ENCODE measurements at regions not wholly inside any gene's neighbourhood (a gene's known extent, or its start where the extent isn't known, plus 50 kb on each side); places are given as distances from the start of the nearest gene placed in this dataset.
"Not testable (repeated sequence)": the region's sequence is repeated elsewhere in the genome, so short reads cannot be mapped to it uniquely, and the experiment has no call there.

- WGBS (ENCODE audit: extremely low coverage, insufficient read length, low lambda C conversion rate): no CpG with 5 or more reads among the region's 17 CpGs
- Histone ChIP-seq H3T11ph (ENCODE audit: low read length) (no peak overlapping the region), H2BK120ac (ENCODE audit: low read depth, low read length, poor library complexity, severe bottlenecking) (no peak overlapping the region), H4K8ac (replicated peaks; ENCODE audit: insufficient read length, low read depth, low read length) (no peak overlapping the region), H2BK20ac (ENCODE audit: low read depth, low read length, poor library complexity, severe bottlenecking) (no peak overlapping the region), H2BK12ac (ENCODE audit: insufficient read length, low read depth, low read length) (no peak overlapping the region), H4K20me1 (ENCODE audit: control insufficient read depth, insufficient read depth, insufficient read length) (no peaks in the 10 kb centered on the region), H3K4ac (ENCODE audit: low read depth, low read length) (no peak overlapping the region), H3K56ac (ENCODE audit: insufficient read length, low read depth, low read length) (no peak overlapping the region), H3K9me3 (ENCODE audit: control insufficient read depth, low read depth, low read length) (peaks cover 48% of the 10 kb centered on the region), H3K14ac (ENCODE audit: insufficient read depth, low read length) (no peak overlapping the region), H3K18ac (ENCODE audit: insufficient read length, low read depth, low read length) (no peak overlapping the region), H3K79me2 (ENCODE audit: insufficient read depth, low read length) (no peaks in the 10 kb centered on the region), H3K27ac (ENCODE audit: insufficient read length, low read depth, low read length) (no peak overlapping the region), H3K4me1 (ENCODE audit: insufficient read depth, low read length) (no peaks in the 10 kb centered on the region), H4K5ac (ENCODE audit: insufficient read length, low read depth, low read length) (no peak overlapping the region), H3K4me2 (ENCODE audit: insufficient read depth, insufficient read length, low read length) (no peak overlapping the region), H4K91ac (ENCODE audit: insufficient read length, low read depth, low read length) (no peak overlapping the region), H3K79me1 (ENCODE audit: insufficient read depth, low read depth, low read length, poor library complexity, severe bottlenecking) (no peaks in the 10 kb centered on the region), H3K23me2 (ENCODE audit: insufficient read length, low read depth, low read length, poor library complexity, severe bottlenecking) (no peaks in the 10 kb centered on the region), H2AK5ac (ENCODE audit: insufficient read length, low read length) (no peak overlapping the region), H2AFZ (ENCODE audit: low read length) (no peak overlapping the region), H3K27me3 (ENCODE audit: insufficient read depth, low read length) (no peaks in the 10 kb centered on the region), H2BK15ac (ENCODE audit: low read depth, low read length) (no peak overlapping the region), H3K23ac (ENCODE audit: insufficient read length, low read depth, low read length) (no peak overlapping the region), H2BK5ac (ENCODE audit: insufficient read length, low read length) (no peak overlapping the region), H3K9ac (ENCODE audit: extremely low read depth, insufficient read length, low read length) (no peak overlapping the region)
- no peak for DNase-seq
- Mint-ChIP-seq H3K36me3 (ENCODE audit: insufficient read depth in 1 of 3, low read depth in 3 of 3) (peaks cover 33 to 55% (median 34%) of the 10 kb centered on the region in 3 experiments), H3K4me3 (no peak overlapping the region), H3K4me1 (no peaks in the 10 kb centered on the region), H3K27me3 (ENCODE audit: low read depth) (peaks cover 12% of the 10 kb centered on the region), H3K27ac (no peak overlapping the region), H3K9me3 (peaks cover 92 to 94% of the 10 kb centered on the region in 2 experiments)
- TF ChIP-seq CTCF (conservative IDR thresholded peaks at IDR 0.05): no peak
Measured at GRCh38 chr20:29756664-29757063, 1500.8 kb upstream of the DEFB115 start.

- H3K4ac ChIP-seq (ENCODE audit: low read depth, low read length); H2BK12ac ChIP-seq (ENCODE audit: insufficient read length, low read depth, low read length); H4K5ac ChIP-seq (ENCODE audit: insufficient read length, low read depth, low read length); H3K27ac ChIP-seq (ENCODE audit: insufficient read length, low read depth, low read length); H2BK120ac ChIP-seq (ENCODE audit: low read depth, low read length, poor library complexity, severe bottlenecking); H3K79me1 ChIP-seq (ENCODE audit: insufficient read depth, low read depth, low read length, poor library complexity, severe bottlenecking); H2BK15ac ChIP-seq (ENCODE audit: low read depth, low read length); H3K14ac ChIP-seq (ENCODE audit: insufficient read depth, low read length); DNase-seq; H3K27me3 Mint-ChIP-seq (ENCODE audit: low read depth); H4K20me1 ChIP-seq (ENCODE audit: control insufficient read depth, insufficient read depth, insufficient read length); H3K4me1 ChIP-seq (ENCODE audit: insufficient read depth, low read length); H3K23ac ChIP-seq (ENCODE audit: insufficient read length, low read depth, low read length); H2BK20ac ChIP-seq (ENCODE audit: low read depth, low read length, poor library complexity, severe bottlenecking); H3K4me2 ChIP-seq (ENCODE audit: insufficient read depth, insufficient read length, low read length); H3T11ph ChIP-seq (ENCODE audit: low read length); H3K79me2 ChIP-seq (ENCODE audit: insufficient read depth, low read length); H2BK5ac ChIP-seq (ENCODE audit: insufficient read length, low read length); H3K56ac ChIP-seq (ENCODE audit: insufficient read length, low read depth, low read length); H3K4me3 Mint-ChIP-seq; H4K8ac ChIP-seq (replicated peaks; ENCODE audit: insufficient read length, low read depth, low read length); H2AK5ac ChIP-seq (ENCODE audit: insufficient read length, low read length); H4K91ac ChIP-seq (ENCODE audit: insufficient read length, low read depth, low read length); H3K23me2 ChIP-seq (ENCODE audit: insufficient read length, low read depth, low read length, poor library complexity, severe bottlenecking); H3K27ac Mint-ChIP-seq; H3K9ac ChIP-seq (ENCODE audit: extremely low read depth, insufficient read length, low read length); H3K4me1 Mint-ChIP-seq; H3K27me3 ChIP-seq (ENCODE audit: insufficient read depth, low read length); H2AFZ ChIP-seq (ENCODE audit: low read length); H3K18ac ChIP-seq (ENCODE audit: insufficient read length, low read depth, low read length): not testable (repeated sequence)
- H3K36me3 Mint-ChIP-seq (ENCODE audit: insufficient read depth in 1 of 3, low read depth in 3 of 3): peaks cover 11 to 36% (median 12%) of the 10 kb centered on the region in 3 experiments; a peak in 6 of 7 replicates
- no CpG with 5 or more reads among the region's 45 CpGs for WGBS (ENCODE audit: extremely low coverage, insufficient read length, low lambda C conversion rate)
- peaks cover 55% of the 10 kb centered on the region for H3K9me3 ChIP-seq (ENCODE audit: control insufficient read depth, low read depth, low read length)
- H3K9me3 Mint-ChIP-seq: peaks cover 85 to 90% of the 10 kb centered on the region in 2 experiments
Measured at GRCh38 chr20:29761621-29762385, 1495.7 kb upstream of the DEFB115 start.

All from H9 (cell line).